GM12874 (cell line): ENCODE measurements at regions not wholly inside any gene's neighbourhood (a gene's known extent, or its start where the extent isn't known, plus 50 kb on each side); places are given as distances from the start of the nearest gene placed in this dataset.

Source experiments
- CTCF ChIP-seq: IDR thresholded peaks from 2 replicates; pipeline ENCODE4 v1.5.1; 2011; ENCODE audit warnings: low read depth, mild to moderate bottlenecking, control low read depth, low read length, moderate library complexity; ENCODE audit not compliant: insufficient read depth

GRCh38 chr3:5663601-5664000, 476.1 kb downstream of the EDEM1 start:
- no peak for TF ChIP-seq CTCF

- TF ChIP-seq CTCF, result no peak
Observed at GRCh38 chr3:5666455-5666854, 478.9 kb downstream of the EDEM1 start.

GRCh38 chr3:5673521-5673920, 486.0 kb downstream of the EDEM1 start:
- TF ChIP-seq CTCF, result no peak

GRCh38 chr3:5675319-5675718, 487.8 kb downstream of the EDEM1 start:
- no peak for TF ChIP-seq CTCF

GRCh38 chr3:5677555-5677954, 490.0 kb downstream of the EDEM1 start:
- no peak for TF ChIP-seq CTCF

GRCh38 chr3:5678248-5678647, 490.7 kb downstream of the EDEM1 start:
- TF ChIP-seq CTCF, result no peak

GRCh38 chr3:5678844-5679243, 491.3 kb downstream of the EDEM1 start:
- TF ChIP-seq CTCF, result no peak

- no peak for TF ChIP-seq CTCF
Observed at GRCh38 chr3:5687230-5687629, 499.7 kb downstream of the EDEM1 start.
